HL-60 (cell line): ENCODE measurements at regions not wholly inside any gene's neighbourhood (a gene's known extent, or its start where the extent isn't known, plus 50 kb on each side); places are given as distances from the start of the nearest gene placed in this dataset.

Source experiments
- DNase-seq, 2 experiments: peaks; one replicate each; pipeline ENCODE4 v3.0.0-alpha.2; 2010 to 2020; ENCODE audit warnings: low read depth in 1 of 2, low spot score in 1 of 2
- H3K27ac ChIP-seq: fragments of 250-450 bp; sonication (Bioruptor Pico); replicated peaks from 2 replicates; pipeline ENCODE4 v1.5.1; 2020; ENCODE audit warnings: mild to moderate bottlenecking, moderate library complexity
- H3K27me3 ChIP-seq: fragments of 250-450 bp; sonication (Bioruptor Pico); 2 replicates; pipeline ENCODE4 v1.5.1; 2021; ENCODE audit warnings: mild to moderate bottlenecking, moderate library complexity; ENCODE audit not compliant: insufficient read depth, poor library complexity, severe bottlenecking
- H3K4me3 ChIP-seq: replicated peaks from 2 replicates; pipeline ENCODE4 v1.5.1; 2011; ENCODE audit warnings: mild to moderate bottlenecking, control low read depth, low read length; ENCODE audit not compliant: insufficient read depth
- CTCF ChIP-seq: IDR thresholded peaks from one replicate; pipeline ENCODE4 v1.5.1; 2011; ENCODE audit warnings: low read length, control low read depth, inconsistent platforms; ENCODE audit not compliant: insufficient read depth
- GABPA ChIP-seq: IDR thresholded peaks from 2 replicates; pipeline ENCODE4 v1.6.1; 2012; ENCODE audit warnings: low read depth
- POLR2AphosphoS5 ChIP-seq: IDR thresholded peaks from 2 replicates; pipeline ENCODE4 v1.6.1; 2012; ENCODE audit warnings: low read depth
- REST ChIP-seq: IDR thresholded peaks from 2 replicates; pipeline ENCODE4 v1.6.1; 2012; ENCODE audit warnings: low read depth; ENCODE audit not compliant: insufficient replicate concordance
- SPI1 ChIP-seq: IDR thresholded peaks from 2 replicates; pipeline ENCODE4 v1.6.1; 2012; ENCODE audit warnings: low read depth, mild to moderate bottlenecking, borderline replicate concordance

- no peaks in the 10 kb centered on the region for H3K27me3 ChIP-seq
- no peak overlapping the region for H3K27ac ChIP-seq
- TF ChIP-seq POLR2AphosphoS5 (no peak), GABPA (no peak), SPI1 (no peak), REST (no peak)
- no peak overlapping the region for H3K4me3 ChIP-seq
- DNase-seq, result no peak
Measured at GRCh38 chrX:10071451-10072144, 85.2 kb upstream of the CLCN4 start.

GRCh38 chrX:10072786-10073568 is 83.8 kb upstream of the CLCN4 start:
- no peak for TF ChIP-seq SPI1
- TF ChIP-seq REST, result no peak
- TF ChIP-seq GABPA, result no peak
- TF ChIP-seq CTCF, result no peak
- TF ChIP-seq POLR2AphosphoS5, result no peak
- Histone ChIP-seq H3K27me3 (no peaks in the 10 kb centered on the region), H3K27ac (no peak overlapping the region), H3K4me3 (no peak overlapping the region)
- no peak for DNase-seq

GRCh38 chrX:10073671-10074070 is 83.1 kb upstream of the CLCN4 start:
- TF ChIP-seq REST, result no peak
- TF ChIP-seq SPI1, result no peak
- TF ChIP-seq GABPA, result no peak
- no peak for TF ChIP-seq POLR2AphosphoS5
- TF ChIP-seq CTCF, result no peak
- H3K27me3 ChIP-seq, result no peaks in the 10 kb centered on the region
- H3K4me3 ChIP-seq, result no peak overlapping the region
- no peak for DNase-seq
- H3K27ac ChIP-seq, result no peak overlapping the region
